ENCODE measurements at regions not wholly inside any gene's neighbourhood (a gene's known extent, or its start where the extent isn't known, plus 50 kb on each side); places are given as distances from the start of the nearest gene placed in this dataset.
"Not testable (repeated sequence)": the region's sequence is repeated elsewhere in the genome, so short reads cannot be mapped to it uniquely, and the experiment has no call there.

- DNase-seq (ENCODE audit: low spot score): not testable (repeated sequence)
These were observed 824.7 kb downstream of the LRRTM4 start for GRCh38 chr2:76697439-76697838.

GRCh38 chr2:76692908-76693307 is 829.3 kb downstream of the LRRTM4 start:
- DNase-seq (ENCODE audit: low spot score): no peak

GRCh38 chr2:76688732-76689131 is 833.4 kb downstream of the LRRTM4 start:
- no peak for DNase-seq (ENCODE audit: low spot score)

GRCh38 chr2:76687923-76688322 is 834.3 kb downstream of the LRRTM4 start:
- DNase-seq (ENCODE audit: low spot score): no peak

DNA sequence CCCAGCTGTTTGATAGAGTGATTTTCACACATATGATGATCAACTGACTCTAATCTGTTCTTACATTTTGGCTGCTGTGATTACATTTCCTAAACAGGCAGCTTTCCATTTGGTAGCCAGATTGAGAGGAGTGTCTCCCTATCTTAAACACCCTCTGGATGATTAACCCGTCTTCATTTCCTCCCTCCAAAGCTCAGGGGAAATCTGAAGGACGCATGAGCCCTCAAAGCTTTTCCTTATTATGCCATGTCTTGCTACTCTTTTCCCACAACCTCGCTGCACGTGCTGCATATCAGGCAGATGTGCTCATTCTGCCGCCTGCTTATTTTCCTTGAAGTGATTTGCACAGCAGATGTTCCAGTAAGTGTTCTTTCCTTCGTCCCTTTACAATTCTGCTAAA is 837.4 kb downstream of the LRRTM4 start:
- DNase-seq (ENCODE audit: low spot score): no peak

GRCh38 chr2:76679025-76679396 is 843.2 kb downstream of the LRRTM4 start:
- DNase-seq (ENCODE audit: low spot score): no peak

DNA sequence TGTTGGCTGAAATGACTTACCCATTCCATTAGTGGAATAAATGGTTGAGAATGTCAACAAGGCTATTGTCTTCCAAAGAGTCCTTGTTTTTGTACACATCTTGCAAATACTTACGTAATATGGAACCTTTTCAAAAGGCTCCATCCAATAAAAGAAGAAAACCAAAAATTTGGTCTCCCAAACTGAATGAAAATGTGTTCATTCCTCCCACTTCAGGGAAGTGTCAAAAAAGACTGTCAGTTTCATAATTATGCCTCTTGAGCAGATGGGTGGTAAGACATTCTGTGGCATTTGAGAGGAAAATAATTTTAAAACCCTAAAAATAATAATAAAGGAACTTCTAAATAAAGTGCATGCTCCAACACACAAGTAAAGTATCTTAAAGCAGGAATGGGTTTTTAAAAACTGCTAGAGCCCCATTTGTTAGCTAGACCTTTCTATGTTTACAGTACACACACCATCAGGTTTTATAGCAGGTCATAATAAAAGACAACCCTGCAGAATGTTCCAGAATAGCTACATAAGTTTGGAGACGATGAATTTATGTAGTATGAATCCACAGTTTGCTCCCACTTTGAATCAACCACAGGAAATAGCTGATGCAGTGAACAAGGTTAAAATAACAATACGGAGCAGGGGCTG is 843.7 kb downstream of the LRRTM4 start:
- no peak for DNase-seq (ENCODE audit: low spot score)

GRCh38 chr2:76675212-76675611 is 847.0 kb downstream of the LRRTM4 start:
- no peak for DNase-seq (ENCODE audit: low spot score)

DNA sequence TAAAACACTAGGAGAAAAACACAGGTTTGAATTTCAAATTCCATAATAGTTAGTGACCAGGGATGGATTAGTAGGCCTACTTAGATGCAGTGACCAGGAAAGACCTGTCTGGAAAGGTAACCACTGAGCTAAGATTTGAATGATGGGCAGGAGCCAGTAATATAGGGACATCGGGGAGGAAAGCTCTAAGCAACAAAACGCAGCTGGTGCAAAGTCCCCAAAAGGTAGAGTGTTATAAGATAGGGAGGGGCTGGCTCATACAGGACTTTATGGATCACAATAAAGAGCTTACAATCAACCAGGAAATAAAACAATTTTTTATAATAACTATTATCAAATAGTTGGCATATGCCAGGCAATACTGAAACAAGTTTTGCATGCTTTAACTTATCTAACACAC is 849.4 kb downstream of the LRRTM4 start:
- DNase-seq (ENCODE audit: low spot score): no peak

DNA sequence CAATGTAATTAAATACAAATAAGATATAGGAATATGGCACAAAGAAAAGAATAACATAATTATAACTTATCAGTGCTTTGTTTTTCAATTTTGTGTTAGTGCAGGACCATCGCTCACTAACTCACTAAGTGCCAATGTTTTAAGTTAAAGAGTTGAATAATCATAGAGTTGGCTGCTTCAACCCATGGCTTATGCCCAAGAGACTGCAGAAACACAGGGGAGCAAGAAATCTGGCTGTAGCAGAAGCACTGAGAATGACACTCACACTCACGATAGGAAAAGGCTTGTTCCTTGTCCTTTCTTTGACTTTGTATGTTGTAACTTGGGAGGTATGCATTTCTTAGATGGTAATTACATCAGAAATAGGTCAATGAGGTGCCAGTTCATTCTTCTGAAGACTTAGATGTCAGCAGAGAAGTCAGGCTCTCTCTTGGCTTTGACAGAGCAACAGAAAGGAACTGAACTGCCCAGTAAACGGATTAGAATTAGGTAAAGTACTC is 852.2 kb downstream of the LRRTM4 start:
- no peak for DNase-seq (ENCODE audit: low spot score)

- no peak for DNase-seq (ENCODE audit: low spot score)
These were observed 853.9 kb downstream of the LRRTM4 start for GRCh38 chr2:76668279-76668678.

DNA sequence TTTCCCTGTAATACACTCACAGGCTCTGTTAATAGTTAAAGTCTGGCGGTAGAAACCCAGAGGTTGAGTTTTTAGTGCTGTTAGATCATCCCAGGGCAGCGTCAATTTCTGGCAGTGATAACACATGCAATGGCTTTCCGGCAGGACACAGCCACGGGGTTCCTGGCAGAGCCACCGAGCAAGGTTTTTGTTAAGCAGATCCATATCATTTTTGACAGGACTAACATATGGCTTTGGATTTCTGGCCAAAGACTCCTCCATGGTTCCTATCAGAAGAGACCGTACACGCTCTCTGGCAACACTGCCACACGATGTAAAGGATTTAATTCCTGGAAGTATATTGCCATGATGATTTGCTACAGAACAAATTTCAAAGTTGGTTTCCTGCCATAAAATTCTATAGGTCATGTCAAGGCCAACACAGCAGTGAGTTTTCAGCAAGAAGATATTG is 854.3 kb downstream of the LRRTM4 start:
- DNase-seq (ENCODE audit: low spot score): no peak

- no peak for DNase-seq (ENCODE audit: low spot score)
These were observed 880.0 kb downstream of the LRRTM4 start for GRCh38 chr2:76642129-76642528.

- no peak for DNase-seq (ENCODE audit: low spot score)
These were observed 880.7 kb downstream of the LRRTM4 start for GRCh38 chr2:76641506-76641905.

- no peak for DNase-seq (ENCODE audit: low spot score)
These were observed 881.3 kb downstream of the LRRTM4 start for GRCh38 chr2:76640905-76641304.

GRCh38 chr2:76639171-76639680 is 883.0 kb downstream of the LRRTM4 start:
- no peak for DNase-seq (ENCODE audit: low spot score)

- no peak for DNase-seq (ENCODE audit: low spot score)
These were observed 888.8 kb downstream of the LRRTM4 start for GRCh38 chr2:76633276-76633921.

DNA sequence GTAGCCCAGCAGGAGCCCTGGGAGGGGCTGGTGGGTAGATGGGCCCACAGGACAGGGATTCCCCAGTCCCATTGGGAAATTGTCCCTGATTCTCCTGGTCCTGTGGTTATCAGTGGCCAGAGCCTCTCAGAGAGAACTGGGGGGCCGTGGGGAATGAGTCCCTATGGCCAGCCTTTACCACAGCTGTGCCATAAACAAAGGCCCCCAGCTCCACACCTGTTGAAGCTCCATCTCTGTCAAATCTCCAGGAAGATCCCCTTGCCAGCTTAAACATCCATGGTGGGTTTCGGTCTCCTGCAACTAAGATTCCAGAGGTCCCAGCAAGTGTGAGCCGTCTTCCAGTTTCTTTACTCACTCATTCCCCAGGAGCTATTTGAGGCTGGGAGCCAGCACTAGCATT is 897.1 kb downstream of the LRRTM4 start:
- DNase-seq (ENCODE audit: low spot score): no peak

DNA sequence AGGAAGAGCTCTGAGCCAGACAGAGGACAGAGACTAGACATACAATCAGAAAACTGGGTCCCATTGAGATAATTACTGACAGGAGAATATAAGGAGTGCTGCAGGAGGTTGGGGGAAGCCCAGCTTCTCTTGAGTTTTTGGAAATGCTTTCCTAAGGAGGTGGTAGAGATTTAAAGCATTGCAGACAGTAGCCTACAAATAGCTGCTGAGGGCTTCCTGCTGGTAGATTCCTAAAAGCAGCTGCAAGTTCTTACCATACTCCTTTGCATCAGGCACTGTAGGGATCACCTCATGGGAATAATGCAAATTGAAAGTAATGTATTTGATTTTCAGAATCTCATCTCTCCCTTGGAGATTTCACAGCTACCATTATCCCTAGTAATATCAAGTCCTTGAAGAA is 902.6 kb upstream of the GCFC2 start:
- DNase-seq (ENCODE audit: low spot score): no peak

GRCh38 chr2:76612764-76613163 is 902.0 kb upstream of the GCFC2 start:
- DNase-seq (ENCODE audit: low spot score): no peak

- DNase-seq (ENCODE audit: low spot score): no peak
These were observed 899.7 kb upstream of the GCFC2 start for GRCh38 chr2:76610451-76610850.

DNA sequence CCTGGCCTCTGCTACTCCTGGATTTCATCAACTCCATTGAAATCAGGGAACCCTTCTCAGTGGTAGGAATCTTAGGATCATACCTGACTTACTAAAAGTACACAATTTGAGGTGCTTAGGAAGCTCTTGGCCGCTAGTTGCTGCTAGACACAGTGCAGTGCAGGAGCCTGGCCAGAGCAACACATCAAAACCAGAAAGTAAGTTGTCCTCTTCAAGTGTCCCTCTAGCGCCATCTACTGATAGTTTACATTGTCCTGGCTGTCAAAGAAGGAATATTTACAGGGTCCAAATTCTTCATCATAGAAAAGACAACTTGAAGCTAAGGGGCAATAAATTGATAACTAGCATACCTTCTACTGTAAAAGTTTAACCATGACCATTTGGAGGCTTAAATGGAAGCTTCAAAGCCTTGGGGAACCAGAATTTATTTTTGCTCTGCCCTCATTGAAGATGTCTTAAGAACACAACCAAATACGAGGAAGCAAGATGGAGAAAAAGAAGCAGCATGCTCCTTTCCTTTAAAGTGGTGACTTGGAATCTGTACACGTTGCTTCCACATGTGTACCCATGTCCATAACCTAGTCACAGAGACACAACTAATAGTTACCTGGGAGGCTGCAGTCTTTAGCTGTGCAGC is 889.1 kb upstream of the GCFC2 start:
- DNase-seq (ENCODE audit: low spot score): peak; percentile 12

DNA sequence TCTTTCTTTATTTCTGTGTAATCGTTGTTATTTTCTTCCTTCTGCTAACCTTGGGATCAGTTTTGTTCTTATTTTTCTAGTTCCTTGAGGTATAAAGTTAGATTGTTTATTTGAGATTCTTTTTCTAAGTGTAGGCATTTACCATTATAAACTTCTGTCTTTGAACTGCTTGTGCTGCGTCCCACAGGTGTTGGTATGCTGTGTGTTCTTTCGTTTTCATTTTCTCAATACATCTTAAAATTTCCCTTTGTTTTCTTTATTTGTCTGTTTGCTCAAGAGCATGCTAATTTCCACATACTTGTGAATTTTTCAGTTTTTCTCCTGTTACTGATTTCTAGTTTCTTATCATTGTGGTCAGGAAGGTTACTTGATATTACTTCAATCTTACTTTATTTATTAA is 873.8 kb upstream of the GCFC2 start:
- no peak for DNase-seq (ENCODE audit: low spot score)

All from AG08396 (cell line).